Sigmoid colon (tissue), 4 donors: ENCODE measurements at regions not wholly inside any gene's neighbourhood (a gene's known extent, or its start where the extent isn't known, plus 50 kb on each side); places are given as distances from the start of the nearest gene placed in this dataset.

ENCODE experiments used
- CTCF ChIP-seq, 4 experiments: fragments of 450-650 bp in 3 of 4; fragments of 200-600 bp in 1 of 4; IDR thresholded peaks; one replicate each; pipeline ENCODE4 v1.5.1; 2016 to 2019; ENCODE audit warnings: antibody characterized with exemption in 4 of 4, mild to moderate bottlenecking in 3 of 4, moderate library complexity in 2 of 4
- POLR2A ChIP-seq, 2 donors: fragments of 450-650 bp; IDR thresholded peaks; one replicate each; pipeline ENCODE4 v1.6.1; 2016; ENCODE audit warnings: antibody characterized with exemption in 2 of 2, mild to moderate bottlenecking in 2 of 2, moderate library complexity in 2 of 2
- POLR2AphosphoS5 ChIP-seq, 4 donors: sonication (generic); formaldehyde crosslinking; IDR thresholded peaks; one replicate each; pipeline ENCODE4 v1.6.1; 2017; ENCODE audit warnings: antibody characterized with exemption in 4 of 4

DNA sequence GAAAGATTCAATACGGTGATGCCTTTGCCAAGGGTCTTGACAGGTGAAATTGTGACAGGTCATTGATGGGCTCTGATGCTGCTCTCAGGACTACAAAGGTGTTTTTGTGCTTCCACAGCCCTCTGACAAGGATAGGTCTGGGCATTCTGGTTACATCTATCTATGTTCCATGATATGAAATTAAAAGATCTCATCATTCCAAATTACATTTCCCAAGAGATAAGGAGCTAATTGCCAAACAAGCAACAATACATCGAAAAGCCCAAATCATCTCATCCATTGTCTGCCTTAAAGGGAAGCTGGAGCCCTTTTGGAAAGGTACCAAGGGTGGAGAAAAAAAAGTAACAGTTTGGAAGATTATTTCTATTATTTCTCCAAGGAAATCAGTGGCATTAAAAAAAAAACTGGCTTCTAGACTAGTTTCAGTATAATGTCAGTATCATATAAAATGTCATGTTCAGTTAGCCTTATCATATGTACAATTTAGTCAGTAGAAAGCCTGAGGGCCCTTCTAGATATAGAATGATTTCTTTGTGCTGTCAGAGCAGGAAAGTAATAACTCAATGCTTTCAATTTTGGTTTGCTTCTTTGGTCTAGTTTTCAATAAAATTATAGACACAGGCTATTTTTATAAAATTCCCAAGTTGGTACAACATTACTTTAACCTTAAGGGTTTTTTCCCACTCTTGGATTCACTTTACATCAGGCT, 224.5 kb upstream of the GPRIN3 start:
- TF ChIP-seq CTCF (IDR thresholded peaks at IDR 0.05) (no peak), POLR2AphosphoS5 (IDR thresholded peaks at IDR 0.05) (no peak), POLR2A (IDR thresholded peaks at IDR 0.05) (no peak)
